AG09319 (cell line): ENCODE measurements at regions not wholly inside any gene's neighbourhood (a gene's known extent, or its start where the extent isn't known, plus 50 kb on each side); places are given as distances from the start of the nearest gene placed in this dataset.
"Not testable (repeated sequence)": the region's sequence is repeated elsewhere in the genome, so short reads cannot be mapped to it uniquely, and the experiment has no call there.

Experiments
- DNase-seq: peaks from one replicate; pipeline ENCODE4 v3.0.0-alpha.2; 2010; ENCODE audit warnings: low read depth; ENCODE audit errors: extremely low read depth
- TF ChIP-seq, protein P1 (sequence below): IDR thresholded peaks from 2 replicates; pipeline ENCODE4 v1.5.1; 2011; ENCODE audit warnings: low read depth, mild to moderate bottlenecking, inconsistent platforms, low read length, moderate library complexity

DNA sequence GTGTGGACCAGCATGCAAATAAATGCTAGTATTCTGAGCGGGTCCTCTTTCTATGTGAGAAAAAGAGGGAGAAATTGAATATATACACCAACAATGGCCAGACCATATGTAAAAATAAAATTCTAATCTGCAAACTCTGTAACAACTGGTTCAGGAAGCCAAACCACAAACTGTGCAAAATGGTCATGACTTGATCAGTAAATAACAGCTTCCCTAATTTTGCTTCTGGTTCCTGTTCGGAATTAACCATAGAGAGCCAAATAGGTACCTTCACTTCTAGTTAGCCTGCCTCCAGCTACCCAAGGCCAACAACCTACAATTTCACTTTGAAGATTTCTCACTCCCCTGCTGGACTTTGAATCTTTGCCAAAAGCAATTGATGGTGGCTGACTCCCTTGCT is 1313.2 kb downstream of the ADGRL3 start:
- TF ChIP-seq, protein P1, sequence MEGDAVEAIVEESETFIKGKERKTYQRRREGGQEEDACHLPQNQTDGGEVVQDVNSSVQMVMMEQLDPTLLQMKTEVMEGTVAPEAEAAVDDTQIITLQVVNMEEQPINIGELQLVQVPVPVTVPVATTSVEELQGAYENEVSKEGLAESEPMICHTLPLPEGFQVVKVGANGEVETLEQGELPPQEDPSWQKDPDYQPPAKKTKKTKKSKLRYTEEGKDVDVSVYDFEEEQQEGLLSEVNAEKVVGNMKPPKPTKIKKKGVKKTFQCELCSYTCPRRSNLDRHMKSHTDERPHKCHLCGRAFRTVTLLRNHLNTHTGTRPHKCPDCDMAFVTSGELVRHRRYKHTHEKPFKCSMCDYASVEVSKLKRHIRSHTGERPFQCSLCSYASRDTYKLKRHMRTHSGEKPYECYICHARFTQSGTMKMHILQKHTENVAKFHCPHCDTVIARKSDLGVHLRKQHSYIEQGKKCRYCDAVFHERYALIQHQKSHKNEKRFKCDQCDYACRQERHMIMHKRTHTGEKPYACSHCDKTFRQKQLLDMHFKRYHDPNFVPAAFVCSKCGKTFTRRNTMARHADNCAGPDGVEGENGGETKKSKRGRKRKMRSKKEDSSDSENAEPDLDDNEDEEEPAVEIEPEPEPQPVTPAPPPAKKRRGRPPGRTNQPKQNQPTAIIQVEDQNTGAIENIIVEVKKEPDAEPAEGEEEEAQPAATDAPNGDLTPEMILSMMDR: no peak
- DNase-seq: no peak

DNA sequence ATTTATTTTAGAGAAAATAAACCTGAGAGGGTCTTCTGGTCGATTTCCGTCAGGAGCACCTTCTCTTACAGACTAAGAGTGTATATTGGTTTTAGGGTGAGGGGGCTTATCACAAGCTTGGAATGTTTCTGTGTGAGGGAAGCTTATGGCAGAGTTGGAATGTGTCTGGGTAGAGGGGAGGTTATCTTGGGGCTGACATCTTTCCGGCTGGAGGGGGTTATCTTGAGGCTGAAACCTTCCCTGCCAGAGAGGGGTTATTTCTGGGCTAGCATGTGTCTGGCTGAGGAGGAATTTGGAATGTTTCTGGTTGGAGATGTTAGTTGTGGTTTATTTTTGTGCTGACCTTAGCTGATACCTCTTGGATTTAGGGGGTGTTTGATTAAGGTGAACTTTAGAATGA is 1312.1 kb downstream of the ADGRL3 start:
- TF ChIP-seq, protein P1: no peak
- no peak for DNase-seq

DNA sequence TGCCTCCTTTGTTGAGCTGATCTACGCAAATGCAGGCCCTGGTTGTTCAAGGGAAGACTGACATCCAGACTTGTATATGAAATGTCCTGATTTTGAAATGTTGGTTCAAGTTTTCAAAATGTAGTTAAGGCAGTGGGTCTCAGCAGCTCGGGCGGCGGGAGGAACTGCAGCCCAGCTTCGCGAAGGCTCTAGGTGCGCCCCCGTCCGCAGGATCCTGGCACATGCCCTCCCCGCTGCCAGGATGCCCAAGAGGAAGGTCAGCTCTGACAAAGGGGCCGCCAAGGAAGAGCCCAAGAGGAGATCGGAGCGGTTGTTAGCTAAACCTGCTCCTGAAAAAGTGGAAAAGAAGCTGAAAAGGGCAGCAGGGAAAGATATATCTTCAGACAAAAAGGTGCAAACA is 1310.1 kb downstream of the ADGRL3 start:
- TF ChIP-seq, protein P1: no peak
- DNase-seq: no peak

DNA sequence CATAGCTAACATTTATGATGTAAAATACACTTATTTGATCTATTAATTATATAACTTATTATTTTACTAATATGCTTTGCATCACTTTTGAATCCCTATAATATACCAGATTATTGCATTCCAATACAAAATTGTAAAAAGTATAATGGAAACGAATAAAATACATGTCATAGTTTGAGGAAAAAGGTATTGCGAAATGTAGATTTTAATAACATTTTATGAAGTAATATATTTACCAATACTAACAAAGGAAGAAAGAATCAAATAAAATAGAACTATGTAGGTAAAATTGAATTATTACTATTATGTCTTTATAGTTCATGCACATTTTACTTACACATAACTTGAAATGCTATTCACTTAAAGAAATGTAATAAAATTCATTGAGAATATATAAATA is 1300.2 kb downstream of the ADGRL3 start:
- no peak for DNase-seq
- TF ChIP-seq, protein P1: no peak

DNA sequence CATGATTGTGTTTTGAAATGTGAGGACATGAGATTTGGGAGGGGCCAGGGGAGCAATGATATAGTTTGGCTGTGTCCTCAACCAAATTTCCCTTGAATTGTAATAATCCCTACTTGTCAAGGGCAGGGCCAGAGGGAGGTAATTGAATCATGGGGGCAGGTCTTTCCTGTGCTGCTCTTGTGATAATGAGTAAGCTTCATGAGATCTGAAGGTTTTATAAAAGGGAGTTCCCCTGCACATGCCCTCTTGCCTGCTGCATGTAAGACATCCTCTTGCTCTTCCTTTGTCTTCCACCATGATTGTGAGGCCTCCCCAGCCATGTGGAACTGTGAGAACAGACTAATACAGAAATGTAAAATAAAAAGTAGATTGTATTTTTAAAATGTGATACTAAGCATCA is 1294.9 kb downstream of the ADGRL3 start:
- TF ChIP-seq, protein P1: no peak
- DNase-seq: no peak

DNA sequence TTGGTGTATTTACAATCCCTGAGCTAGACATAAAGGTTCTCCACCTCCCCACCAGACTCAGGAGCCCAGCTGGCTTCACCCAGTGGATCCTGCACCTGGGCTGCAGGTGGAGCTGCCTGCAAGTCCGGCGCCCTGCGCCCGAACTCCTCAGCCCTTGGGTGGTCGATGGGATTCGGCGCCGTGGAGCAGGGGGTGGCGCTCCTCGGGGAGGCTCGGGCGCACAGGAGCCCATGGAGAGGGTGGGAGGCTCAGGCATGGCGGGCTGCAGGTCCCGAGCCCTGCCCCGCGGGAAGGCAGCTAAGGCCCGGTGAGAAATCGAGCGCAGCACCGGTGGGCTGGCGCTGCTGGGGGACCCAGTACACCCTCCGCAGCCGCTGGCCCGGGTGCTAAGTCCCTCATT is 1291.6 kb downstream of the ADGRL3 start:
- not testable (repeated sequence) for DNase-seq

DNA sequence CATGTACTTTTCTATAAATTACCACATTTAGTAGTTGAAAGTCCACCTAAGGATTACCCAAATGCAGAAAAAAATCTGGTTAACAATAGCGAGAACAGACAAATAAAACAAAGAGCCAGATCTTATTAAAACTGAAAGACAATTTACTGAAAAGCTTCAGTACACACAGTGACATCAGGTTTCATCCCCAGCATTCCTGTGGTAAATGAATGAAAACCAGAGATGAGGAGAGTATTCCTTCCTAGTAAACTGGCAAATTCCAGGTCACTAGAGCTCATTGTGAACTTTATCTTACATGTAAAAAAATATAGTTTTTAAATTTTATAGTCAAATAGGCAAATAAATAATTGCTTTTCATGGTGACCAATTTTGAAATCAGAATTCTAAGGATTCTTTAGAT is 1290.5 kb downstream of the ADGRL3 start:
- no peak for DNase-seq
- TF ChIP-seq, protein P1: no peak

DNA sequence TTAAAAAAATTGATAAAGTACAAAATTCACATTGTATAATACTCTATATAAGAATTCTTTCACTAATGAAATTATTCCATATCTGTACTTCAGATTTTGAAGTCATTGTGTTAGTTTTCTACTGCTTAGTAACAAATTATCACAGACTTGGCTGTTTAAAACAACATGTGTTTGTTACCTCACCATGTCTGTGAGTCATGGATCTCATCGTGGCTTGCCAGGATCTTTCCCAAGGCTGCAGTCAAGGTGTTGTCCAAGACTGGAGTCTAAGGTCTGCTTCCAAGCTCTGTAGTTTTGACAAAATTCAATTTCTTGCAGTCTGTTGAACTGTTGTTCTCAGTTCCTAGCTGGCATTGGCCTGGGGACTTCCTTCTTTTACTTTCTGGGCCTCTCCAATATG is 1286.9 kb downstream of the ADGRL3 start:
- no peak for DNase-seq
- TF ChIP-seq, protein P1: no peak
